HepG2 (cell line): ENCODE measurements at regions not wholly inside any gene's neighbourhood (a gene's known extent, or its start where the extent isn't known, plus 50 kb on each side); places are given as distances from the start of the nearest gene placed in this dataset.

Experiments used
- ATAC-seq: fragments of 200-7000 bp; cut with Tn5 transposase; 3 replicates; pipeline ENCODE4 v1.9.1; 2020; ENCODE audit warnings: mild to moderate bottlenecking, moderate library complexity
- BruUV-seq: library from RNA; stranded (reverse); fragments of 400-500 nt; replicated peaks from 2 replicates; lab custom pipeline; 2021; lab: Mats Ljungman, UMichigan
- CTCF ChIA-PET: fragments of 300-600 bp; formaldehyde crosslinking; extraction: SDS; loops from one replicate; lab custom pipeline; 2021; ENCODE audit warnings: low total read pairs, inconsistent platforms, low intra/inter-chr PET ratio; lab: Yijun Ruan, JAX
- POLR2A ChIA-PET: fragments of 350-600 bp; sonication (Branson Sonifier 250); formaldehyde crosslinking; loops from one replicate; lab custom pipeline; 2020; ENCODE audit warnings: antibody characterized with exemption, inconsistent platforms; lab: Yijun Ruan, JAX
- DNase-seq: peaks from one replicate; pipeline ENCODE4 v3.0.0-alpha.2; 2015; ENCODE audit warnings: low spot score
- FAIRE-seq: peaks from 3 replicates; lab custom pipeline; 2011; peaks lifted over from hg19 to GRCh38; lab: Jason Lieb, UNC
- H2AFZ ChIP-seq: one replicate; pipeline ENCODE4 v1.6.1; 2011; ENCODE audit warnings: low read length, inconsistent platforms
- H3K27ac ChIP-seq: fragments of 300-600 bp; 3 replicates; pipeline ENCODE4 v1.8.0; 2011; ENCODE audit warnings: mixed run types, mild to moderate bottlenecking, mixed read lengths, low read length, inconsistent platforms; ENCODE audit not compliant: insufficient read depth; ENCODE audit errors: extremely low read length
- H3K27me3 ChIP-seq, 2 experiments: fragments of 200-600 bp in 1 of 2; 2 replicates in 1 of 2; 3 replicates in 1 of 2; pipeline versions ENCODE4 v1.6.0 to v1.8.0; 2011; ENCODE audit warnings: low read length in 2 of 2, mild to moderate bottlenecking in 2 of 2, moderate library complexity in 2 of 2, inconsistent platforms in 1 of 2; ENCODE audit not compliant: insufficient read depth in 2 of 2, control insufficient read depth in 1 of 2
- H3K36me3 ChIP-seq, 2 experiments: fragments of 200-600 bp in 1 of 2; replicated peaks in 1 of 2; 2 replicates in 1 of 2; 3 replicates in 1 of 2; pipeline versions ENCODE4 v1.5.1 to v1.8.0; 2011; ENCODE audit warnings: low read length in 2 of 2, inconsistent platforms in 1 of 2; ENCODE audit not compliant: insufficient read depth in 2 of 2, control insufficient read depth in 1 of 2
- H3K4me1 ChIP-seq: 2 replicates; pipeline ENCODE4 v1.5.1; 2012; ENCODE audit warnings: low read length, inconsistent platforms; ENCODE audit not compliant: insufficient read depth
- H3K4me2 ChIP-seq: 2 replicates; pipeline ENCODE4 v1.6.0; 2011; ENCODE audit warnings: low read depth, low read length, inconsistent platforms
- H3K4me3 ChIP-seq, 3 experiments: fragments of 200-600 bp in 1 of 3; sonication (generic), shearing (Covaris generic) in 1 of 3; replicated peaks in 1 of 3; 2 replicates each; pipeline ENCODE4 v1.5.1; 2011 to 2016; ENCODE audit warnings: low read length in 3 of 3, inconsistent platforms in 2 of 3, low read depth in 2 of 3, mild to moderate bottlenecking in 2 of 3, control low read depth in 1 of 3, mixed read lengths in 1 of 3; ENCODE audit not compliant: insufficient read depth in 1 of 3
- H3K79me2 ChIP-seq: one replicate; pipeline ENCODE4 v1.6.1; 2011; ENCODE audit warnings: low read length, inconsistent platforms; ENCODE audit not compliant: insufficient read depth
- H3K9ac ChIP-seq: 2 replicates; pipeline ENCODE4 v1.6.0; 2011; ENCODE audit warnings: mild to moderate bottlenecking, low read depth, low read length, inconsistent platforms; ENCODE audit not compliant: insufficient read depth
- H3K9me3 ChIP-seq: 2 replicates; pipeline ENCODE4 v1.5.1; 2012; ENCODE audit warnings: mild to moderate bottlenecking, low read length
- H4K20me1 ChIP-seq: 2 replicates; pipeline ENCODE4 v1.6.0; 2011; ENCODE audit warnings: inconsistent platforms, mild to moderate bottlenecking, low read length, moderate library complexity; ENCODE audit not compliant: insufficient read depth
- AKNA ChIP-seq: sonication (generic); formaldehyde crosslinking; IDR thresholded peaks from 2 replicates; pipeline ENCODE4 v1.4.0; 2020; ENCODE audit warnings: missing genetic modification reagents, borderline replicate concordance
- CEBPB ChIP-seq: IDR thresholded peaks from 2 replicates; pipeline ENCODE4 v1.6.1; 2011; ENCODE audit warnings: low read depth, low read length, improper control_type of control experiment, borderline replicate concordance
- GMEB1 ChIP-seq: sonication (generic); formaldehyde crosslinking; IDR thresholded peaks from 2 replicates; pipeline ENCODE4 v1.5.1; 2020; ENCODE audit warnings: missing genetic modification reagents, mild to moderate bottlenecking, borderline replicate concordance
- IRX3 ChIP-seq: sonication (generic); formaldehyde crosslinking; IDR thresholded peaks from 2 replicates; pipeline ENCODE4 v1.8.1; 2023; ENCODE audit warnings: mild to moderate bottlenecking, low read depth, missing genetic modification reagents, borderline replicate concordance
- KLF16 ChIP-seq, 2 experiments: sonication (generic) in 1 of 2; formaldehyde crosslinking in 1 of 2; IDR thresholded peaks; 2 replicates each; pipeline versions ENCODE4 v1.6.1 to v1.8.0; 2016 to 2023; ENCODE audit warnings: missing genetic modification reagents in 2 of 2, missing compliant biosample characterization in 1 of 2
- MAFF ChIP-seq: IDR thresholded peaks from 2 replicates; pipeline ENCODE4 v1.6.1; 2011; ENCODE audit warnings: low read depth, low read length, improper control_type of control experiment
- MAFK ChIP-seq, 2 experiments: IDR thresholded peaks in 1 of 2; conservative IDR thresholded peaks in 1 of 2; 2 replicates each; pipeline ENCODE4 v1.6.1; 2011; ENCODE audit warnings: improper control_type of control experiment in 2 of 2, low read length in 2 of 2
- NBN ChIP-seq: fragments of 450-650 bp; conservative IDR thresholded peaks from 2 replicates; pipeline ENCODE4 v1.6.1; 2017
- NCOR1 ChIP-seq: fragments of 200-600 bp; sonication (generic); IDR thresholded peaks from 2 replicates; pipeline ENCODE4 v1.7.0; 2017; ENCODE audit warnings: antibody characterized with exemption, low read length, borderline replicate concordance
- RFXAP ChIP-seq: sonication (generic); formaldehyde crosslinking; IDR thresholded peaks from 2 replicates; pipeline ENCODE4 v1.4.0; 2020; ENCODE audit warnings: missing genetic modification reagents, borderline replicate concordance
- SIN3B ChIP-seq: fragments of 150-350 bp; IDR thresholded peaks from 2 replicates; pipeline ENCODE4 v1.6.1; 2014; ENCODE audit warnings: low read length
- ZFP37 ChIP-seq: sonication (generic); formaldehyde crosslinking; IDR thresholded peaks from 2 replicates; pipeline ENCODE4 v1.4.0; 2020; ENCODE audit warnings: missing genetic modification reagents, borderline replicate concordance
- ZNF367 ChIP-seq: sonication (generic); formaldehyde crosslinking; IDR thresholded peaks from 2 replicates; pipeline ENCODE4 v1.4.0; 2020; ENCODE audit warnings: missing genetic modification reagents, borderline replicate concordance
- ZNF615 ChIP-seq: sonication (generic); formaldehyde crosslinking; IDR thresholded peaks from 2 replicates; pipeline ENCODE4 v1.5.0; 2020; ENCODE audit warnings: mild to moderate bottlenecking, missing genetic modification reagents, borderline replicate concordance
- ZNF768 ChIP-seq: sonication (generic); formaldehyde crosslinking; IDR thresholded peaks from 2 replicates; pipeline ENCODE4 v1.4.0; 2020; ENCODE audit warnings: missing genetic modification reagents
- ZSCAN29 ChIP-seq: sonication (generic); formaldehyde crosslinking; conservative IDR thresholded peaks from 2 replicates; pipeline ENCODE4 v1.4.0; 2020; ENCODE audit warnings: mild to moderate bottlenecking, missing genetic modification reagents
- ZSCAN30 ChIP-seq: sonication (generic); formaldehyde crosslinking; IDR thresholded peaks from 2 replicates; pipeline ENCODE4 v1.5.0; 2020; ENCODE audit warnings: mild to moderate bottlenecking, missing genetic modification reagents
- in situ Hi-C: cut with HindIII; loops from 2 replicates; pipeline ENCODE4 v1.10.0; 2017; ENCODE audit warnings: low pct_unique_long_range_greater_than_20kb; ENCODE audit not compliant: extremely low pct_ligation_motif_present
- intact Hi-C: fragments of 100-400 bp; cut with micrococcal nuclease; formaldehyde crosslinking; loops from one replicate; pipeline ENCODE4 v1.10.0; 2022; ENCODE audit not compliant: unreplicated experiment

GRCh38 chr4:137668885-137669545 is 136.7 kb upstream of the PCDH18 start:
- in situ Hi-C loops (no loop called here), intact Hi-C loops (no loop called here)
- H3K27me3 ChIP-seq: no peaks in the 10 kb centered on the region
- H3K9ac ChIP-seq: no peak overlapping the region
- H4K20me1 ChIP-seq: no peaks in the 10 kb centered on the region; the same call in 1 of the 2 replicates
- POLR2A ChIA-PET: no interaction called here
- H3K4me1 ChIP-seq: no peaks in the 10 kb centered on the region
- no peak for FAIRE-seq
- no TSS peak for BruUV-seq
- H3K36me3 ChIP-seq: no peaks in the 10 kb centered on the region
- CTCF ChIA-PET: no interaction called here
- H2AFZ ChIP-seq: no peak overlapping the region
- H3K4me3 ChIP-seq: no peak overlapping the region
- no peak overlapping the region for H3K27ac ChIP-seq
- H3K4me2 ChIP-seq: no peak overlapping the region
- no peak for ATAC-seq
- no peak for DNase-seq
- TF ChIP-seq MAFK (conservative IDR thresholded peaks at IDR 0.05 in 1 of 2, IDR thresholded peaks at IDR 0.05 in 1 of 2; ENCODE audit: low read length in 2 of 2) (peak; percentile 96 to 99), GMEB1 (CRISPR knock-in tag) (no peak), ZNF615 (CRISPR knock-in tag) (no peak), RFXAP (no peak), SIN3B (no peak), NBN (no peak), KLF16 (CRISPR knock-in tag; IDR thresholded peaks at IDR 0.05) (no peak), ZNF768 (CRISPR knock-in tag) (no peak), ZSCAN29 (no peak), MAFF (peak; percentile 98), CEBPB (0 out of 2 replicates have a peak, but pooled peaks have one; percentile 5), NCOR1 (no peak), ZNF367 (CRISPR knock-in tag) (no peak), ZFP37 (CRISPR knock-in tag) (no peak), IRX3 (CRISPR knock-in tag) (no peak), AKNA (CRISPR knock-in tag) (no peak), ZSCAN30 (no peak)
- H3K9me3 ChIP-seq: no peaks in the 10 kb centered on the region
- H3K79me2 ChIP-seq: no peaks in the 10 kb centered on the region
